Central memory CD4-positive, alpha-beta T cell (primary cell): ENCODE measurements at regions not wholly inside any gene's neighbourhood (a gene's known extent, or its start where the extent isn't known, plus 50 kb on each side); places are given as distances from the start of the nearest gene placed in this dataset.

Experiments used
- DNase-seq: peaks from one replicate; pipeline ENCODE4 v3.0.0; 2022

GRCh38 chr11:116642481-116642880, 130.3 kb downstream of the BUD13 start:
- DNase-seq, result no peak

GRCh38 chr11:116641561-116642045, 131.2 kb downstream of the BUD13 start:
- DNase-seq, result no peak

- DNase-seq, result no peak
Observed at GRCh38 chr11:116640641-116641402, 132.0 kb downstream of the BUD13 start.

GRCh38 chr11:116638463-116638862, 134.3 kb downstream of the BUD13 start:
- DNase-seq, result no peak

GRCh38 chr11:116637766-116638165, 135.0 kb downstream of the BUD13 start:
- DNase-seq, result no peak

- DNase-seq, result no peak
Observed at GRCh38 chr11:116636341-116636929, 136.4 kb downstream of the BUD13 start.

GRCh38 chr11:116631201-116631600, 141.6 kb downstream of the BUD13 start:
- no peak for DNase-seq

- no peak for DNase-seq
Observed at GRCh38 chr11:116618461-116618860, 154.3 kb downstream of the BUD13 start.

- no peak for DNase-seq
Observed at GRCh38 chr11:116615211-116615865, 157.4 kb downstream of the BUD13 start.

GRCh38 chr11:116614306-116615210, 158.2 kb downstream of the BUD13 start:
- no peak for DNase-seq

- no peak for DNase-seq
Observed at GRCh38 chr11:116613206-116613875, 159.4 kb downstream of the BUD13 start.

- DNase-seq, result no peak
Observed at GRCh38 chr11:116611998-116612620, 160.7 kb downstream of the BUD13 start.

- DNase-seq, result no peak
Observed at GRCh38 chr11:116610190-116610589, 162.6 kb downstream of the BUD13 start.

- DNase-seq, result no peak
Observed at GRCh38 chr11:116607027-116607426, 165.8 kb downstream of the BUD13 start.

- no peak for DNase-seq
Observed at GRCh38 chr11:116605543-116606459, 167.0 kb downstream of the BUD13 start.

- DNase-seq, result no peak
Observed at GRCh38 chr11:116603728-116604323, 169.0 kb downstream of the BUD13 start.

- no peak for DNase-seq
Observed at GRCh38 chr11:116602637-116602942, 170.2 kb downstream of the BUD13 start.

- no peak for DNase-seq
Observed at GRCh38 chr11:116601814-116602636, 170.8 kb downstream of the BUD13 start.

- no peak for DNase-seq
Observed at GRCh38 chr11:116600930-116601329, 171.9 kb downstream of the BUD13 start.
